Neural cell (in vitro differentiated cells): ENCODE measurements at regions not wholly inside any gene's neighbourhood (a gene's known extent, or its start where the extent isn't known, plus 50 kb on each side); places are given as distances from the start of the nearest gene placed in this dataset.

Experiments used
- H2AFZ ChIP-seq: fragments of 200-600, 300-800 bp; sonication (generic), shearing (Covaris generic); 2 replicates; pipeline ENCODE4 v1.6.0; 2014; ENCODE audit warnings: low read depth, mild to moderate bottlenecking, antibody characterized with exemption, low read length, moderate library complexity
- H3F3A ChIP-seq: fragments of 200-600 bp; shearing (Covaris generic); 2 replicates; pipeline ENCODE4 v1.6.1; 2016; ENCODE audit warnings: mild to moderate bottlenecking, moderate library complexity, mixed read lengths, antibody characterized with exemption, low read length; ENCODE audit not compliant: insufficient read depth, poor library complexity, severe bottlenecking
- H3K27ac ChIP-seq: fragments of 200-600, 300-800 bp; sonication (generic), shearing (Covaris generic); 2 replicates; pipeline ENCODE4 v1.5.1; 2014; ENCODE audit warnings: mild to moderate bottlenecking, low read length, moderate library complexity
- H3K27me3 ChIP-seq: fragments of 300-800, 200-600 bp; sonication (generic), shearing (Covaris generic); 2 replicates; pipeline ENCODE4 v1.6.0; 2014; ENCODE audit warnings: mild to moderate bottlenecking, low read depth, low read length, moderate library complexity; ENCODE audit not compliant: insufficient read depth
- H3K36me3 ChIP-seq: fragments of 300-800, 200-600 bp; sonication (generic), shearing (Covaris generic); 2 replicates; pipeline ENCODE4 v1.5.1; 2014; ENCODE audit warnings: mild to moderate bottlenecking, antibody characterized with exemption, low read length, moderate library complexity; ENCODE audit not compliant: insufficient read depth
- H3K4me2 ChIP-seq: fragments of 300-800, 200-600 bp; sonication (generic), shearing (Covaris generic); 2 replicates; pipeline ENCODE4 v1.6.0; 2014; ENCODE audit warnings: mild to moderate bottlenecking, low read length
- H3K4me3 ChIP-seq: fragments of 300-800, 200-600 bp; sonication (generic), shearing (Covaris generic); 2 replicates; pipeline ENCODE4 v1.5.1; 2014; ENCODE audit warnings: mild to moderate bottlenecking, low read length, moderate library complexity
- H3K79me2 ChIP-seq: fragments of 200-600 bp; shearing (Covaris generic); replicated peaks from 2 replicates; pipeline ENCODE4 v1.6.0; 2014; ENCODE audit warnings: mild to moderate bottlenecking, low read length, moderate library complexity; ENCODE audit not compliant: insufficient read depth
- H3K9ac ChIP-seq: fragments of 300-800, 200-600 bp; sonication (generic), shearing (Covaris generic); 2 replicates; pipeline ENCODE4 v1.6.1; 2016; ENCODE audit warnings: mild to moderate bottlenecking, low read length, mixed read lengths
- H3K9me2 ChIP-seq: fragments of 200-600 bp; shearing (Covaris generic); 2 replicates; pipeline ENCODE4 v1.6.1; 2016; ENCODE audit warnings: mild to moderate bottlenecking, low read length, mixed read lengths; ENCODE audit not compliant: insufficient read depth
- H3K9me3 ChIP-seq: fragments of 200-600, 300-800 bp; sonication (generic), shearing (Covaris generic); 2 replicates; pipeline ENCODE4 v1.6.1; 2016; ENCODE audit warnings: mild to moderate bottlenecking, mixed run types, low read length, moderate library complexity, mixed read lengths
- H4K20me1 ChIP-seq: fragments of 200-600 bp; shearing (Covaris generic); 2 replicates; pipeline ENCODE4 v1.6.1; 2016; ENCODE audit warnings: mild to moderate bottlenecking, mixed run types; ENCODE audit not compliant: insufficient read depth
- CTCF ChIP-seq: fragments of 450-650 bp; IDR thresholded peaks from 2 replicates; pipeline ENCODE4 v1.5.1; 2014; ENCODE audit warnings: antibody characterized with exemption, mild to moderate bottlenecking, moderate library complexity; ENCODE audit not compliant: poor library complexity, severe bottlenecking
- EP300 ChIP-seq: fragments of 450-650 bp; conservative IDR thresholded peaks from 2 replicates; pipeline ENCODE4 v1.6.1; 2014; ENCODE audit warnings: antibody characterized with exemption, mild to moderate bottlenecking, moderate library complexity; ENCODE audit not compliant: poor library complexity, severe bottlenecking
- EZH2 ChIP-seq: fragments of 200-600, 300-800 bp; shearing (Covaris generic), sonication (generic); IDR thresholded peaks from 2 replicates; pipeline ENCODE4 v1.6.1; 2014; ENCODE audit warnings: antibody characterized with exemption, low read length, borderline replicate concordance, mild to moderate bottlenecking; ENCODE audit not compliant: insufficient read depth, poor library complexity, severe bottlenecking
- MXI1 ChIP-seq: fragments of 450-650 bp; conservative IDR thresholded peaks from 2 replicates; pipeline ENCODE4 v1.6.1; 2014; ENCODE audit warnings: antibody characterized with exemption, mild to moderate bottlenecking; ENCODE audit not compliant: poor library complexity, severe bottlenecking
- POLR2AphosphoS5 ChIP-seq: IDR thresholded peaks from 2 replicates; pipeline ENCODE4 v1.6.1; 2012
- RAD21 ChIP-seq: fragments of 450-650 bp; conservative IDR thresholded peaks from 2 replicates; pipeline ENCODE4 v1.6.1; 2014; ENCODE audit warnings: antibody characterized with exemption, mild to moderate bottlenecking, moderate library complexity
- REST ChIP-seq: IDR thresholded peaks from 2 replicates; pipeline ENCODE4 v1.6.1; 2012; ENCODE audit warnings: borderline replicate concordance
- SMC3 ChIP-seq: fragments of 450-650 bp; conservative IDR thresholded peaks from 2 replicates; pipeline ENCODE4 v1.6.1; 2014; ENCODE audit warnings: antibody characterized with exemption, mild to moderate bottlenecking, moderate library complexity; ENCODE audit not compliant: poor library complexity
- TAF1 ChIP-seq: IDR thresholded peaks from 2 replicates; pipeline ENCODE4 v1.6.1; 2012; ENCODE audit warnings: low read depth

GRCh38 chr9:2525147-2525546 is 96.4 kb upstream of the VLDLR start:
- Histone ChIP-seq H3K9me3 (no peaks in the 10 kb centered on the region), H2AFZ (no peak overlapping the region), H3K9me2 (no peaks in the 10 kb centered on the region), H3F3A (no peaks in the 10 kb centered on the region), H3K36me3 (no peaks in the 10 kb centered on the region), H3K27ac (no peak overlapping the region), H3K4me2 (no peak overlapping the region), H3K27me3 (no peaks in the 10 kb centered on the region), H4K20me1 (no peaks in the 10 kb centered on the region), H3K9ac (no peak overlapping the region), H3K79me2 (no peaks in the 10 kb centered on the region), H3K4me3 (no peak overlapping the region)
- TF ChIP-seq MXI1 (no peak), CTCF (no peak), REST (no peak), SMC3 (no peak), TAF1 (no peak), EZH2 (no peak), POLR2AphosphoS5 (no peak), RAD21 (no peak), EP300 (no peak)

GRCh38 chr9:2526071-2526828 is 95.3 kb upstream of the VLDLR start:
- H3K27ac ChIP-seq: no peak overlapping the region
- TF ChIP-seq EP300 (no peak), RAD21 (no peak), MXI1 (no peak), TAF1 (no peak), EZH2 (no peak), CTCF (no peak), REST (no peak), SMC3 (no peak), POLR2AphosphoS5 (no peak)
- no peaks in the 10 kb centered on the region for H3K27me3 ChIP-seq
- no peaks in the 10 kb centered on the region for H3K79me2 ChIP-seq
- H3K36me3 ChIP-seq: no peaks in the 10 kb centered on the region
- H3K9ac ChIP-seq: no peak overlapping the region
- H4K20me1 ChIP-seq: no peaks in the 10 kb centered on the region
- H3K4me2 ChIP-seq: no peak overlapping the region
- no peak overlapping the region for H2AFZ ChIP-seq
- H3K9me3 ChIP-seq: no peaks in the 10 kb centered on the region
- H3K9me2 ChIP-seq: no peaks in the 10 kb centered on the region
- H3K4me3 ChIP-seq: no peak overlapping the region
- no peaks in the 10 kb centered on the region for H3F3A ChIP-seq
